Naive thymus-derived CD4-positive, alpha-beta T cell (primary cell): ENCODE measurements at regions not wholly inside any gene's neighbourhood (a gene's known extent, or its start where the extent isn't known, plus 50 kb on each side); places are given as distances from the start of the nearest gene placed in this dataset.

Source experiments
- ATAC-seq: fragments of 150-1000 bp; cut with Tn5 transposase; 2 replicates; pipeline ENCODE4 v1.10.0; 2021; ENCODE audit warnings: mild to moderate bottlenecking, moderate library complexity
- CTCF ChIA-PET: fragments of 350-600 bp; sonication (Branson Sonifier 250); formaldehyde crosslinking; loops from one replicate; lab custom pipeline; 2021; ENCODE audit warnings: antibody characterized with exemption; lab: Charles Lee
- POLR2A ChIA-PET: fragments of 350-600 bp; sonication (Branson Sonifier 250); formaldehyde crosslinking; loops from one replicate; lab custom pipeline; 2021; ENCODE audit warnings: antibody characterized with exemption, inconsistent platforms; lab: Charles Lee
- DNase-seq, 9 donors: peaks; one replicate each; pipeline versions ENCODE4 v3.0.0 to v3.0.0-alpha.2; 2020 to 2022; ENCODE audit warnings: mixed read lengths in 1 of 9
- H3K27ac ChIP-seq: one replicate; pipeline ENCODE4 v1.7.0; 2013; ENCODE audit warnings: mild to moderate bottlenecking, low read depth, low read length, moderate library complexity
- H3K27me3 ChIP-seq, 2 donors: one replicate each; pipeline ENCODE4 v1.7.0; 2013; ENCODE audit warnings: low read length in 2 of 2, mild to moderate bottlenecking in 2 of 2, moderate library complexity in 2 of 2; ENCODE audit not compliant: control insufficient read depth in 2 of 2, insufficient read depth in 2 of 2
- H3K36me3 ChIP-seq, 3 experiments: 1 replicate in 2 of 3; 2 replicates in 1 of 3; pipeline ENCODE4 v1.7.0; 2013; ENCODE audit warnings: low read length in 3 of 3, mild to moderate bottlenecking in 3 of 3, moderate library complexity in 1 of 3; ENCODE audit not compliant: insufficient read depth in 3 of 3, control insufficient read depth in 2 of 3
- H3K4me1 ChIP-seq, 2 donors: one replicate each; pipeline ENCODE4 v1.7.0; 2013; ENCODE audit warnings: low read length in 2 of 2, mild to moderate bottlenecking in 2 of 2, moderate library complexity in 1 of 2; ENCODE audit not compliant: control insufficient read depth in 2 of 2, insufficient read depth in 2 of 2
- H3K4me3 ChIP-seq: 2 replicates; pipeline ENCODE4 v1.7.0; 2013; ENCODE audit warnings: mild to moderate bottlenecking, low read length
- H3K9me3 ChIP-seq, 3 experiments: 1 replicate in 2 of 3; 2 replicates in 1 of 3; pipeline ENCODE4 v1.7.0; 2013; ENCODE audit warnings: low read length in 3 of 3; ENCODE audit not compliant: control insufficient read depth in 2 of 3
- H3K27ac Mint-ChIP-seq, 9 donors: one replicate each; pipeline ENCODE4 v1.8.0; 2020 to 2022; ENCODE audit warnings: mixed read lengths in 9 of 9, mild to moderate bottlenecking in 8 of 9, moderate library complexity in 5 of 9, inconsistent platforms in 2 of 9
- H3K27me3 Mint-ChIP-seq, 5 donors: one replicate each; pipeline ENCODE4 v1.8.0; 2021 to 2022; ENCODE audit warnings: mixed read lengths in 5 of 5, mild to moderate bottlenecking in 1 of 5
- H3K36me3 Mint-ChIP-seq, 5 donors: one replicate each; pipeline ENCODE4 v1.8.0; 2020 to 2022; ENCODE audit warnings: mixed read lengths in 5 of 5, mild to moderate bottlenecking in 3 of 5, inconsistent platforms in 1 of 5
- H3K4me1 Mint-ChIP-seq, 7 donors: one replicate each; pipeline ENCODE4 v1.8.0; 2020 to 2022; ENCODE audit warnings: mixed read lengths in 7 of 7, mild to moderate bottlenecking in 3 of 7, inconsistent platforms in 1 of 7
- H3K4me3 Mint-ChIP-seq, 10 donors: one replicate each; pipeline ENCODE4 v1.8.0; 2020 to 2022; ENCODE audit warnings: mild to moderate bottlenecking in 10 of 10, mixed read lengths in 10 of 10, moderate library complexity in 6 of 10, inconsistent platforms in 2 of 10
- H3K9me3 Mint-ChIP-seq, 11 donors: one replicate each; pipeline ENCODE4 v1.8.0; 2020 to 2022; ENCODE audit warnings: mixed read lengths in 11 of 11, mild to moderate bottlenecking in 4 of 11, inconsistent platforms in 1 of 11, moderate library complexity in 1 of 11
- intact Hi-C, 2 donors: fragments of 100-400 bp; cut with micrococcal nuclease; formaldehyde crosslinking; loops; one replicate each; pipeline ENCODE4 v1.15.1; 2023

DNA sequence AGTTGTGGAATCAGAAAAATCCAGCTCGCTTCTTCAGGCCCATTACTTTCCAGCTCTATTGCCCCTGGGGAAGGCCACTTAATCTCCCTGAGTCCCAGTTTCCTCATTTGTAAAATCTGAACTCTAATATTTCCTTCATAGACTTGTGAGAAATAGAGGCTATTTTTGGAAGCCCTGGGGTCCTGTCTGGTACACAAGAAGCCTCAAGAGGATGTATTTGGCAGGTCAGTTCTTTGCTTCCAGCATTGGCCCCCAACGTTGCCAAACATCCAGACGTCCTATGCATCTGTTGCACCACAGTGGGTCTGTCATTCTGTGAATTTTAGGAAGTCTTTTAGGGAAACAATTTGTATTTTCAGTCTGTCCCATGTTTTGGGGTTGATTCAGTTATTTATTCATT lies 525.9 kb downstream of the EBF1 start:
- no peak for DNase-seq
- ATAC-seq, result no peak
- Mint-ChIP-seq H3K27ac (no peak overlapping the region), H3K36me3 (peaks cover 0 to 3% (median 0%) of the 10 kb centered on the region in 5 donors), H3K9me3 (peaks cover 0 to 14% (median 5%) of the 10 kb centered on the region in 11 donors), H3K4me1 (no peaks in the 10 kb centered on the region), H3K4me3 (no peak overlapping the region), H3K27me3 (peaks cover 0 to 2% (median 0%) of the 10 kb centered on the region in 5 donors)
- Histone ChIP-seq H3K4me3 (no peak overlapping the region), H3K27ac (no peak overlapping the region), H3K9me3 (no peaks in the 10 kb centered on the region), H3K36me3 (no peaks in the 10 kb centered on the region), H3K4me1 (no peaks in the 10 kb centered on the region), H3K27me3 (no peaks in the 10 kb centered on the region)
- ChIA-PET CTCF (no interaction called here), POLR2A (no interaction called here)
- intact Hi-C loops, result no loop called here

DNA sequence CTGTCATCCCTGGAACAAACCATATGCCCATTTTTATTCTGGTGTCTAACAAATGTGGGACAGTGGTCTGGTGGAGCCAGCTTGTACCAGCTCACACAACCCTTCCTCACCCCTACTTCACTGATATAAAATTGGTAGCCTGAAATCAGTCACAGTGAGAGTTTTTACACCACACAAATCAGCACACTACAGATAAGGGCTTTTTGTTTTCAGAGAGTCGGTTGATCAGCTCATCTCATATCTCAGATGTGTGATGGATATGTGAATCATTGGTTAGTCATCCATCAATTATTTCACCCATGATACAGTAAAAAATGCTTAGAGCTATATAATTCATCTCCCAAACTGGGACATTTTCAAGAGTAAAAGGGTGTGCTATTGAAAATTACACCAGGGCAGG lies 529.2 kb downstream of the EBF1 start:
- Mint-ChIP-seq H3K36me3 (no peaks in the 10 kb centered on the region), H3K4me3 (no peak overlapping the region), H3K4me1 (no peaks in the 10 kb centered on the region), H3K27ac (no peak overlapping the region), H3K9me3 (peaks cover 0 to 12% (median 0%) of the 10 kb centered on the region in 11 donors), H3K27me3 (peaks cover 0 to 2% (median 0%) of the 10 kb centered on the region in 5 donors)
- ChIA-PET POLR2A (no interaction called here), CTCF (no interaction called here)
- Histone ChIP-seq H3K9me3 (no peaks in the 10 kb centered on the region), H3K4me1 (no peaks in the 10 kb centered on the region), H3K27me3 (no peaks in the 10 kb centered on the region), H3K4me3 (no peak overlapping the region), H3K36me3 (no peaks in the 10 kb centered on the region), H3K27ac (no peak overlapping the region)
- ATAC-seq (no peak), DNase-seq (no peak)
- intact Hi-C loops, result no loop called here

DNA sequence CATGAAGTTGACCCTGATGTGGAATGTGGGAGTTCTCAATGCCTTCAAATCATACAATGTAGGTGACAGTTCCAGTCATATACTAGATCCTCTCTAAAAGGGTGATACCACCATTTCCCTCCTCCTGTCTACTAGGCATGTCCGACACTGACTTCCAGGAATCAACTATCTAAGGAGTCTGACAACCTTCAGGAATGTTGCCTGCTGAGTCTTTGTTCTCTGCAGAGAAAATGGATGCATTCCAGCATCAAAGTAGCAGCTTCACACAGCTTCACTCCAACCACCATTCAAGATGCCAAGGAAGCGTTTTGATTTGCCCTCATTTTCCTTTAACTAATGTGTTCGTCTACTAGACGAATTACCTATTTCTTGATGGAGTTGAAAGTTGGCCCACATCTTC lies 530.2 kb downstream of the EBF1 start:
- ATAC-seq, result no peak
- Mint-ChIP-seq H3K27ac (no peak overlapping the region), H3K9me3 (peaks cover 0 to 12% (median 0%) of the 10 kb centered on the region in 11 donors), H3K27me3 (no peaks in the 10 kb centered on the region), H3K4me1 (no peaks in the 10 kb centered on the region), H3K36me3 (no peaks in the 10 kb centered on the region), H3K4me3 (no peak overlapping the region)
- Histone ChIP-seq H3K9me3 (no peaks in the 10 kb centered on the region), H3K36me3 (no peaks in the 10 kb centered on the region), H3K4me1 (no peaks in the 10 kb centered on the region), H3K4me3 (no peak overlapping the region), H3K27ac (no peak overlapping the region), H3K27me3 (no peaks in the 10 kb centered on the region)
- no peak for DNase-seq
- intact Hi-C loops, result no loop called here
- ChIA-PET CTCF (no interaction called here), POLR2A (no interaction called here)

GRCh38 chr5:158565017-158565789 lies 534.5 kb downstream of the EBF1 start:
- no peaks in the 10 kb centered on the region for H3K36me3 Mint-ChIP-seq
- no peaks in the 10 kb centered on the region for H3K9me3 ChIP-seq
- H3K4me3 ChIP-seq, result no peak overlapping the region
- H3K4me3 Mint-ChIP-seq, result no peak overlapping the region
- no peak overlapping the region for H3K27ac ChIP-seq
- no peaks in the 10 kb centered on the region for H3K4me1 ChIP-seq
- CTCF ChIA-PET, result no interaction called here
- H3K4me1 Mint-ChIP-seq, result no peaks in the 10 kb centered on the region
- DNase-seq (no peak), ATAC-seq (no peak)
- H3K27me3 Mint-ChIP-seq, result no peaks in the 10 kb centered on the region
- peaks cover 0 to 12% (median 0%) of the 10 kb centered on the region in 11 donors for H3K9me3 Mint-ChIP-seq
- H3K36me3 ChIP-seq, result no peaks in the 10 kb centered on the region
- POLR2A ChIA-PET, result no interaction called here
- no peaks in the 10 kb centered on the region for H3K27me3 ChIP-seq
- H3K27ac Mint-ChIP-seq, result no peak overlapping the region
- intact Hi-C loops, result no loop called here

- no peaks in the 10 kb centered on the region for H3K27me3 Mint-ChIP-seq
- H3K27ac ChIP-seq, result no peak overlapping the region
- ChIA-PET CTCF (no interaction called here), POLR2A (no interaction called here)
- intact Hi-C loops, result no loop called here
- H3K36me3 Mint-ChIP-seq, result no peaks in the 10 kb centered on the region
- no peaks in the 10 kb centered on the region for H3K4me1 ChIP-seq
- no peak overlapping the region for H3K27ac Mint-ChIP-seq
- H3K9me3 ChIP-seq, result no peaks in the 10 kb centered on the region
- H3K36me3 ChIP-seq, result no peaks in the 10 kb centered on the region
- no peak overlapping the region for H3K4me3 Mint-ChIP-seq
- DNase-seq (no peak), ATAC-seq (no peak)
- peaks cover 0 to 10% (median 0%) of the 10 kb centered on the region in 11 donors for H3K9me3 Mint-ChIP-seq
- H3K4me1 Mint-ChIP-seq, result no peaks in the 10 kb centered on the region
- no peaks in the 10 kb centered on the region for H3K27me3 ChIP-seq
- no peak overlapping the region for H3K4me3 ChIP-seq
Observed at GRCh38 chr5:158563760-158564390, 535.8 kb downstream of the EBF1 start.

- Mint-ChIP-seq H3K36me3 (peaks cover 0 to 1% (median 0%) of the 10 kb centered on the region in 5 donors), H3K4me1 (peaks cover 0 to 2% (median 0%) of the 10 kb centered on the region in 7 donors), H3K4me3 (no peak overlapping the region), H3K27me3 (no peaks in the 10 kb centered on the region), H3K27ac (no peak overlapping the region), H3K9me3 (peaks cover 0 to 4% (median 0%) of the 10 kb centered on the region in 11 donors)
- H3K36me3 ChIP-seq, result no peaks in the 10 kb centered on the region
- no peak overlapping the region for H3K27ac ChIP-seq
- no peak overlapping the region for H3K4me3 ChIP-seq
- H3K4me1 ChIP-seq, result no peaks in the 10 kb centered on the region
- ATAC-seq (no peak), DNase-seq (no peak)
- intact Hi-C loops, result no loop called here
- no peaks in the 10 kb centered on the region for H3K9me3 ChIP-seq
- ChIA-PET CTCF (interaction anchor here (1.1 kb wide), 1 partner anchor 546 kb away, joined by 3 read pairs; no protein-coding TSS in a partner anchor), POLR2A (interaction anchor here (0.8 kb wide), 1 partner anchor 10 kb away, joined by 3 read pairs; no protein-coding TSS in a partner anchor)
- no peaks in the 10 kb centered on the region for H3K27me3 ChIP-seq
Observed at GRCh38 chr5:158561562-158562190, 538.0 kb downstream of the EBF1 start.
